H9 (cell line): ENCODE measurements at regions not wholly inside any gene's neighbourhood (a gene's known extent, or its start where the extent isn't known, plus 50 kb on each side); places are given as distances from the start of the nearest gene placed in this dataset.

ENCODE experiments used
- DNase-seq: peaks from one replicate; pipeline ENCODE4 v3.0.0-alpha.2; 2017
- H2AFZ ChIP-seq: one replicate; pipeline ENCODE4 v1.6.1; 2013; ENCODE audit warnings: mild to moderate bottlenecking, low read length, control low read depth, moderate library complexity
- H2AK5ac ChIP-seq: 2 replicates; pipeline ENCODE4 v1.6.1; 2013; ENCODE audit warnings: low read length, control low read depth, mixed read lengths; ENCODE audit not compliant: insufficient read length
- H2BK120ac ChIP-seq: one replicate; pipeline ENCODE4 v1.6.1; 2013; ENCODE audit warnings: low read depth, mild to moderate bottlenecking, low read length, control low read depth, inconsistent platforms; ENCODE audit not compliant: poor library complexity, severe bottlenecking
- H2BK12ac ChIP-seq: 2 replicates; pipeline ENCODE4 v1.6.1; 2013; ENCODE audit warnings: low read length, control low read depth, mixed read lengths, low read depth; ENCODE audit not compliant: insufficient read length
- H2BK15ac ChIP-seq: 2 replicates; pipeline ENCODE4 v1.6.1; 2013; ENCODE audit warnings: low read depth, low read length, control low read depth
- H2BK20ac ChIP-seq: one replicate; pipeline ENCODE4 v1.6.1; 2013; ENCODE audit warnings: low read depth, mild to moderate bottlenecking, low read length, control low read depth, inconsistent platforms; ENCODE audit not compliant: poor library complexity, severe bottlenecking
- H2BK5ac ChIP-seq: 2 replicates; pipeline ENCODE4 v1.6.1; 2013; ENCODE audit warnings: low read length, control low read depth, mixed read lengths; ENCODE audit not compliant: insufficient read length
- H3K14ac ChIP-seq: 2 replicates; pipeline ENCODE4 v1.6.1; 2013; ENCODE audit warnings: low read length, control low read depth; ENCODE audit not compliant: insufficient read depth
- H3K18ac ChIP-seq: 2 replicates; pipeline ENCODE4 v1.6.1; 2013; ENCODE audit warnings: low read depth, mild to moderate bottlenecking, mixed read lengths, low read length, control low read depth; ENCODE audit not compliant: insufficient read length
- H3K23ac ChIP-seq: 2 replicates; pipeline ENCODE4 v1.6.1; 2013; ENCODE audit warnings: low read length, control low read depth, mixed read lengths, low read depth; ENCODE audit not compliant: insufficient read length
- H3K23me2 ChIP-seq: 2 replicates; pipeline ENCODE4 v1.6.1; 2013; ENCODE audit warnings: low read depth, mild to moderate bottlenecking, mixed read lengths, low read length, control low read depth; ENCODE audit not compliant: insufficient read length, poor library complexity, severe bottlenecking
- H3K27ac ChIP-seq: 2 replicates; pipeline ENCODE4 v1.5.1; 2013; ENCODE audit warnings: low read length, control low read depth, mixed read lengths, low read depth; ENCODE audit not compliant: insufficient read length
- H3K27me3 ChIP-seq: 2 replicates; pipeline ENCODE4 v1.6.1; 2013; ENCODE audit warnings: low read length, control low read depth, inconsistent platforms; ENCODE audit not compliant: insufficient read depth
- H3K4ac ChIP-seq: 2 replicates; pipeline ENCODE4 v1.6.1; 2013; ENCODE audit warnings: low read depth, mild to moderate bottlenecking, control low read depth, inconsistent platforms, low read length, moderate library complexity
- H3K4me1 ChIP-seq: 2 replicates; pipeline ENCODE4 v1.6.1; 2013; ENCODE audit warnings: low read length, control low read depth, inconsistent platforms; ENCODE audit not compliant: insufficient read depth
- H3K4me2 ChIP-seq: 2 replicates; pipeline ENCODE4 v1.6.1; 2013; ENCODE audit warnings: low read length, control low read depth, mixed read lengths; ENCODE audit not compliant: insufficient read length, insufficient read depth
- H3K56ac ChIP-seq: 2 replicates; pipeline ENCODE4 v1.6.1; 2013; ENCODE audit warnings: low read depth, mild to moderate bottlenecking, mixed read lengths, low read length, control low read depth; ENCODE audit not compliant: insufficient read length
- H3K79me1 ChIP-seq: 2 replicates; pipeline ENCODE4 v1.6.1; 2013; ENCODE audit warnings: low read depth, mild to moderate bottlenecking, moderate library complexity, low read length, control low read depth, inconsistent platforms; ENCODE audit not compliant: insufficient read depth, poor library complexity, severe bottlenecking
- H3K79me2 ChIP-seq: 2 replicates; pipeline ENCODE4 v1.6.1; 2013; ENCODE audit warnings: low read length, control low read depth, inconsistent platforms; ENCODE audit not compliant: insufficient read depth
- H3K9ac ChIP-seq: 2 replicates; pipeline ENCODE4 v1.6.1; 2013; ENCODE audit warnings: low read length, control low read depth, mixed read lengths; ENCODE audit not compliant: insufficient read length; ENCODE audit errors: extremely low read depth
- H3K9me3 ChIP-seq: one replicate; pipeline ENCODE4 v1.6.1; 2013; ENCODE audit warnings: low read depth, low read length, inconsistent platforms; ENCODE audit not compliant: control insufficient read depth
- H3T11ph ChIP-seq: one replicate; pipeline ENCODE4 v1.6.1; 2013; ENCODE audit warnings: mild to moderate bottlenecking, low read length, control low read depth, inconsistent platforms
- H4K20me1 ChIP-seq: one replicate; pipeline ENCODE4 v1.6.1; 2013; ENCODE audit not compliant: control insufficient read depth, insufficient read length, insufficient read depth
- H4K5ac ChIP-seq: 2 replicates; pipeline ENCODE4 v1.6.1; 2013; ENCODE audit warnings: low read depth, mild to moderate bottlenecking, mixed read lengths, low read length, control low read depth; ENCODE audit not compliant: insufficient read length
- H4K8ac ChIP-seq: replicated peaks from 2 replicates; pipeline ENCODE4 v1.6.1; 2013; ENCODE audit warnings: low read length, control low read depth, mixed read lengths, low read depth; ENCODE audit not compliant: insufficient read length
- H4K91ac ChIP-seq: 2 replicates; pipeline ENCODE4 v1.6.1; 2013; ENCODE audit warnings: low read depth, mild to moderate bottlenecking, moderate library complexity, mixed read lengths, low read length, control low read depth; ENCODE audit not compliant: insufficient read length
- H3K27ac Mint-ChIP-seq, 3 experiments: 2 replicates in 2 of 3; 3 replicates in 1 of 3; pipeline ENCODE4 v1.8.0; 2020 to 2021; ENCODE audit warnings: mixed read lengths in 3 of 3, mild to moderate bottlenecking in 1 of 3, moderate library complexity in 1 of 3
- H3K27me3 Mint-ChIP-seq: 2 replicates; pipeline ENCODE4 v1.8.0; 2021; ENCODE audit warnings: low read depth, mild to moderate bottlenecking, moderate library complexity, mixed read lengths
- H3K36me3 Mint-ChIP-seq, 3 experiments: 2 replicates in 2 of 3; 3 replicates in 1 of 3; pipeline ENCODE4 v1.8.0; 2020 to 2021; ENCODE audit warnings: low read depth in 3 of 3, mixed read lengths in 3 of 3; ENCODE audit not compliant: insufficient read depth in 1 of 3
- H3K4me1 Mint-ChIP-seq, 2 experiments: 2 replicates each; pipeline ENCODE4 v1.8.0; 2020; ENCODE audit warnings: mixed read lengths in 2 of 2
- H3K4me3 Mint-ChIP-seq, 2 experiments: 2 replicates in 1 of 2; 3 replicates in 1 of 2; pipeline ENCODE4 v1.8.0; 2020 to 2021; ENCODE audit warnings: mild to moderate bottlenecking in 2 of 2, mixed read lengths in 2 of 2, moderate library complexity in 1 of 2
- H3K9me3 Mint-ChIP-seq, 2 experiments: 2 replicates in 1 of 2; 3 replicates in 1 of 2; pipeline ENCODE4 v1.8.0; 2020; ENCODE audit warnings: mild to moderate bottlenecking in 2 of 2, mixed read lengths in 2 of 2, moderate library complexity in 1 of 2
- WGBS: extraction: QIAGEN DNeasy Blood & Tissue Kit; methylation state at CpG from one replicate; pipeline ENCODE4 v1.1.7; 2013; ENCODE audit warnings: missing lambda C conversion rate, low lambda C conversion rate, mixed read lengths; ENCODE audit not compliant: insufficient read length; ENCODE audit errors: extremely low coverage; 5-methylcytosine and 5-hydroxymethylcytosine counted together
- TF ChIP-seq, protein P1 (sequence below): fragments of 200-600 bp; sonication (generic); conservative IDR thresholded peaks from 3 replicates; pipeline ENCODE4 v1.8.0; 2021; ENCODE audit warnings: antibody characterized with exemption, mild to moderate bottlenecking

DNA sequence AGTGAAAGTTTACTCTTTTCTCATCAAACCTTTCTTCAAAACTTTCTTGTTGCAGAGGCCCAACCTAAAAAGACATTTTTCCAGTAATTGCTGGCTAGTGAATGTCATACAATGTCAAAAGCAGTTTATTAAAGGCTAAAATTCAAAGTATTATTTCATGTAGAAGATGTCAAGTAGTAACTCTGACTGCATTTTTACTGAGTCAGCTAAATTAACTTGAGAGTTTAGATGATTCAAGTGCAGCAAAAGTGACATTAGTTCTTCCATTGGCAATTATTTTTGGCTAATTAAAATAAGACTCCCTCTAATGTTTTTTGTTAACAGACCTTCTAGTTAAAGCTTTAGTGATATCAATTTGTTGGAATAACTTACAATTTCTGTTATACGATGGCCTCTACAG, 1438.5 kb downstream of the GRIK2 start:
- H3K4me2 ChIP-seq: no peak overlapping the region
- no peak overlapping the region for H2BK20ac ChIP-seq
- H3K14ac ChIP-seq: no peak overlapping the region
- no peak overlapping the region for H2AFZ ChIP-seq
- H3K23me2 ChIP-seq: no peaks in the 10 kb centered on the region
- H3K4me1 Mint-ChIP-seq: no peaks in the 10 kb centered on the region
- no peak overlapping the region for H2BK12ac ChIP-seq
- H3K9me3 Mint-ChIP-seq: no peaks in the 10 kb centered on the region; a peak in 1 of 5 replicates
- H3K18ac ChIP-seq: no peak overlapping the region
- no peak overlapping the region for H4K91ac ChIP-seq
- DNase-seq: no peak
- no peak overlapping the region for H4K8ac ChIP-seq
- no peak overlapping the region for H2AK5ac ChIP-seq
- H2BK5ac ChIP-seq: no peak overlapping the region
- H3K27ac Mint-ChIP-seq: no peak overlapping the region
- H3T11ph ChIP-seq: no peak overlapping the region
- no peak overlapping the region for H4K5ac ChIP-seq
- no peak overlapping the region for H3K27ac ChIP-seq
- no peaks in the 10 kb centered on the region for H3K79me2 ChIP-seq
- no CpG with 5 or more reads among the region's 1 CpG for WGBS
- H3K27me3 ChIP-seq: no peaks in the 10 kb centered on the region
- H3K4ac ChIP-seq: no peak overlapping the region
- H3K27me3 Mint-ChIP-seq: no peaks in the 10 kb centered on the region
- H3K9me3 ChIP-seq: no peaks in the 10 kb centered on the region
- H3K23ac ChIP-seq: no peak overlapping the region
- H4K20me1 ChIP-seq: no peaks in the 10 kb centered on the region
- no peak overlapping the region for H3K56ac ChIP-seq
- no peaks in the 10 kb centered on the region for H3K36me3 Mint-ChIP-seq
- H2BK15ac ChIP-seq: no peak overlapping the region
- H3K79me1 ChIP-seq: no peaks in the 10 kb centered on the region
- TF ChIP-seq, protein P1, sequence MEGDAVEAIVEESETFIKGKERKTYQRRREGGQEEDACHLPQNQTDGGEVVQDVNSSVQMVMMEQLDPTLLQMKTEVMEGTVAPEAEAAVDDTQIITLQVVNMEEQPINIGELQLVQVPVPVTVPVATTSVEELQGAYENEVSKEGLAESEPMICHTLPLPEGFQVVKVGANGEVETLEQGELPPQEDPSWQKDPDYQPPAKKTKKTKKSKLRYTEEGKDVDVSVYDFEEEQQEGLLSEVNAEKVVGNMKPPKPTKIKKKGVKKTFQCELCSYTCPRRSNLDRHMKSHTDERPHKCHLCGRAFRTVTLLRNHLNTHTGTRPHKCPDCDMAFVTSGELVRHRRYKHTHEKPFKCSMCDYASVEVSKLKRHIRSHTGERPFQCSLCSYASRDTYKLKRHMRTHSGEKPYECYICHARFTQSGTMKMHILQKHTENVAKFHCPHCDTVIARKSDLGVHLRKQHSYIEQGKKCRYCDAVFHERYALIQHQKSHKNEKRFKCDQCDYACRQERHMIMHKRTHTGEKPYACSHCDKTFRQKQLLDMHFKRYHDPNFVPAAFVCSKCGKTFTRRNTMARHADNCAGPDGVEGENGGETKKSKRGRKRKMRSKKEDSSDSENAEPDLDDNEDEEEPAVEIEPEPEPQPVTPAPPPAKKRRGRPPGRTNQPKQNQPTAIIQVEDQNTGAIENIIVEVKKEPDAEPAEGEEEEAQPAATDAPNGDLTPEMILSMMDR: no peak
- no peaks in the 10 kb centered on the region for H3K4me1 ChIP-seq
- no peak overlapping the region for H2BK120ac ChIP-seq
- H3K9ac ChIP-seq: no peak overlapping the region
- H3K4me3 Mint-ChIP-seq: no peak overlapping the region
